NCI-H1092 treated with DMSO at 0.1 percent for 48 hours (cell line): ENCODE measurements at regions not wholly inside any gene's neighbourhood (a gene's known extent, or its start where the extent isn't known, plus 50 kb on each side); places are given as distances from the start of the nearest gene placed in this dataset.
"Not testable (repeated sequence)": the region's sequence is repeated elsewhere in the genome, so short reads cannot be mapped to it uniquely, and the experiment has no call there.

Source experiments
- DNase-seq: peaks from one replicate; lab custom pipeline; 2025; lab: John Stamatoyannopoulos, UW

DNA sequence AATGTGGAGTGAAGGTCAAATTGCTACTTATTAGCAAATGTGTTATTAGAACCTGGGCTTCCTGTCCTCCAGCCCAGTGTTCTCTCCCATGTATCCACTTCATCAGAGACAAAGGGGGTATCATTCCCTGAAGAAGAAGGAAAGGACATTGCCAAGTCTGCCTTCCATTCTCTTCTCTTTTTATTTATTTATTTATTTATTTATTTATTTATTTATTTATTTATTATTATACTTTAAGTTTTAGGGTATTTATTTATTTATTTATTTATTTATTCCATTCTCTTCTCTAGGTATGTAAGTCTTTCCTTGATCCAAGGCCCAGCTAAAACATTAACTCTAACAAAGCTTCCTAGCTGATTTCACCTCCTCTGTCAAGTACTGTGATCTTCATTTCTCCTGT, 277.8 kb upstream of the DNAJC19 start:
- DNase-seq: no peak

DNA sequence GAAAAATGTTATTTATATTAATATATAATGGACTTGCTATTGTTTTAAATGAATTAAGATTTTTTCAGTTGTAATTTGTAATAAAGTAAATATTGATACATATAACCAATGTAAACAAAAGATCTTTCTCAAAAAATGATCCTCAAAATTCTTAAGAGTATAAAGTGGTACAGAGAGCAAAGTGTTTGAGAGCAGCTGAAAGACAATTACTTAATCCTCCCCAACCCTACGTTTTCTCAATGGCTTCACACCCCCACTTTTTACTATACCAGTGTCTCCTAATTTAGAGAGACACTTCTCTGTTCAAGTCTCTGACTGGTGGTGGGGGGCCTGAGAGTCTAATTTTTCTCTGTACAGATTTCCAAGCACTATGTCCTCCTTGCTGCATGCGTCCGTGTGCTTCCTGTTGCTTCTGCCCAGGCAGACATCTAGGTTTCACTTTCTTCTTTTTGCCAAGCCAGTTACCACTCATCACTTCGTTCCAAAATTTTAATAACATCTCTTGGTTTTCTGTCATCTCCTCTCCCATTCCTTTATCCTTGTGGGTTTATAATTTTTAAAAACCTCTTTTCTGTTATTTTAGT, 276.3 kb upstream of the DNAJC19 start:
- DNase-seq: no peak

DNA sequence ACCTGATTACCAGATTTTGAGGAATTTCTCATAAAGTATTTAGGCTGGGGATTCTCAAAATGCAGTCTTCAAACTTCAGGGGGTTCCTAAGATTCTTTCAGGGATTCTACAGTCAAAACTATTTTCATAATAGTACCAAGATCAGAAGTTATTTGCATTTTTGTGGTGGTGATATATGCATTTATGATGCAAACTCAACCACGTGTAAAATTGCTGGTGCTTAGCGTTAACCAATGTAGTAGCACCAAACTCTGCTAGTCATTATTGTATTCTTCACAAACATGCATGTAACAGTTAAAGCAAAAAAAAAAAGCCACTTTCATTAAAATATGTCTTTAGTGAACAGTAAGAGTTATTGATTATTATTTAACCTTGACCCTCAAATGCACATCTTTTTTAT, 274.9 kb upstream of the DNAJC19 start:
- DNase-seq: no peak

DNA sequence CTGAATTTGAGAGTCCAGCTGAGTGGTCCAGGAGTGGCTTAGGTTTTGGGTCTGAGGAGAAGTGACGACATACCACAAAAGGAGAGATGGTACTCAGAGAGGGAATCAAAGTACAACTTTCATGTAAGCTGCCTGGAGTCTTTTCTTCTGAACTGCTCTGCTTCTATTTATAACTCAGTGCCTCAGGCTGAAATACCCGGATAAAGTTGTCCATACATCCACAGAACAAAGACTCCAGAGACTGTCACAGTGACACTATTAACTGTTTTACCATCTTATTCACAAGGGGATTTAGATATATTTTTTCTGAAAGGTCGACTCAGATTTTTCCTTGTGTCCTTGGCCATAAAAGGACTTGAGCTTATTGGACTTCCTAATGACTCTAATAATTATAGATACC, 264.3 kb upstream of the DNAJC19 start:
- no peak for DNase-seq

DNA sequence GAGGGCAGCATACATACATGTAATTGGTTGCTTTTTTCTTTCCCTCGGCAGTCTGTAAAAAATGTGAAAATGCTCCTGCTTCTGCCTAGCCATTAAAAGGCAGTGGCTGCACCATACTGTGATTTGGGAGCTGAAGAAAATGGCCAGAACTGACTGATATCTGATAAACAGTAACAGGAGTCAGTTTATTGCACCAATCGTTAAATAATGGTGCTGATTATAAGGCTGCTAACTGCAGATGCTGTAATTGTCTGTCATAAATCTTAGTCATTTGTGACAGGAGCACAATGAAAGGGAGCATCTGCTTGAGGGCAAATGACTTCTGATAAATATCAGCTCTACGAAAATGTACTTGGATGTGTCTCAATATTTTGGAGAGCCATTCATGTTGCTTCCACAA, 263.1 kb upstream of the DNAJC19 start:
- DNase-seq: peak; percentile 27

DNA sequence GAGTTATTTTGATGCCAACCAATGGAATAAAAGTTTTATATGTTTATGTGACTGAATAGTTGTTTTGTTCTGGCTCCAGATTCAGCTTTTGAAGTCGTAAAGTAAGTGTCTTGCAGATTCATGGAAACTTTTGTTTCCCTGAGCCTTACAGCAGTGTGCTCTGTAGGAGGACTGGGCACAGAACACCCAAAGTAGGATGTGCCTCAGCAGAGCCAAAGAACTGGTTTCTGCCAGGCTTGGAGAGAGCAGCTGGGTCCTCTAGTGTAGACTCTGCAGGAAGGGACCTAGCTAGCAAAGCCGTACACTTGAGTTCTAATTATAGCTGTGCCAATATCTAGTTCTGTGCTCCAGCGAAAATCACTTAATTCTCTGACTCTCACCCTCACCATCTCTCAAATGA, 261.2 kb upstream of the DNAJC19 start:
- DNase-seq: no peak

DNA sequence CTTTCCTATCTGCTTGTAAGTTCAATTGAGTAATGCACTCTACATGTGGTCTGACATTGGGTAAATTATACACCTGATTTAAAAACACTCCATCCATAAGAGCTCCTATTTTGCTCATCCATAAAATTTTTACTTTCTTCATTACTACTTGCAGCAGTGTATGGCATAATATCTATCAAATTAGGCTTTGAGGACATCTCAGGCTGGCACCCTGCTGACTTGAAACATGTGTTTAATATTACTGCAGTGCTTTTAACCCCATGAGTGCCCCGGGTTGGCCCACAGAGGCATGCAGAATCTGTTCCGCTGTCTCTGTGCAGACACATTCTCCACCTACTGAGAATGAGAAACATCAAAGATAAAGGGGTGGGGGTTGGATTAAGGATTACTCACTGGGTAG, 249.9 kb upstream of the DNAJC19 start:
- DNase-seq: no peak

DNA sequence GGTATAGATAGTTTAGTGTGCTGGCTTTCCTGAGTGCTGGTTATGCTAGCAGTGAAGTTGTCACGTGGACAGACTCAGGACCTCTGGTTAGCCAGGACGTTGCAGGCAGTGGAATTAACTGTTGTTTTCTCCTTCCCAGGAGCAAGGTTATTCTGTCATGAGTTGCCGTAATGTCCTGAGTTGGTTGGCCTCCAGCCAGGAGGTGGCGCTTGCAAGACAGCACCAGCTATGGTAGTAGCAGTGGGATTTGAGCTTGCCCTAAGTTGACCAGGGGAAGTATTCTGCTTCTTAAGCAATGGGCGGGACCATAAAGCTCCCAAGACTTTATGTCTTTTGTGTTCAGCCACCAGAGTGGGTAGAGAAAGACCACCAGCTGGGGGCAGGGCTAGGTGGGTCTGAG, 240.7 kb upstream of the DNAJC19 start:
- DNase-seq: no peak

DNA sequence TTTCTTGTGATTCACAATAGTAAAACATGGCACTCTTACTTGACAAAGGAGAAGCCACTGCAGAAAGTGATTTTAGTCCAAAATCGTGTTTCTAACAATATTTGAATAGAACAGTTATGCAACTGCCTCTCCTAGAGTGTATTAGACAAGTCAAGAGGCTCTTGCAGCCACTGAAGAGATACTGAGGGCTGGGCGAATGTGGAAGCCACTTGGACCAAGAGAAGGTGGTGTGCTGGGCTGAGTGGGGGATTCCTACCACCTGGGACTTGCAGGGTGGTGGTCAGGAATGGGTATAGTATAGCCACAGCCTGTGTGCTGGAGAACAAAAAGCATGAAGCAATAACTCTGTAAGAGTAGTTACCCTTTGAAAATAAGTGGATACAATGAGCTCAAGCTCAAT, 223.8 kb upstream of the DNAJC19 start:
- DNase-seq: no peak

DNA sequence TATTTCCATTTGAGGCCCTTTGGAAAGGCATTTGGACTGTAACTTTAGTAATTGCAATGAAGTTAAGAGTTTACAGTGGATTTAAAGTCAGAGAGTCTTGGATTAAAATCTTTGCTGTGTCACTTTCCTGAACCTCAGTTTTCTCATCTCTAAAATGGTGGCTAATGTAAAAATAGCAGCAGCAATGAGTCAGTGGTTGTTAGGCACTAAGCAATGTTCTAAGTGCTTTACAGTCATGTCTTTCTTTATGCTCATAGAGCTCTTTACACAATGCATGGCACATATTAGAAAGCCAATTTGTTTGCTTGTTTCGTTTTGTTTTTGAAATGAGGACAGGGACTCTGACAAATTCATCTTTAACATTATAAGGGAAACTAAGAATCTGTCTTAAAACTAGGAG, 222.7 kb upstream of the DNAJC19 start:
- no peak for DNase-seq

DNA sequence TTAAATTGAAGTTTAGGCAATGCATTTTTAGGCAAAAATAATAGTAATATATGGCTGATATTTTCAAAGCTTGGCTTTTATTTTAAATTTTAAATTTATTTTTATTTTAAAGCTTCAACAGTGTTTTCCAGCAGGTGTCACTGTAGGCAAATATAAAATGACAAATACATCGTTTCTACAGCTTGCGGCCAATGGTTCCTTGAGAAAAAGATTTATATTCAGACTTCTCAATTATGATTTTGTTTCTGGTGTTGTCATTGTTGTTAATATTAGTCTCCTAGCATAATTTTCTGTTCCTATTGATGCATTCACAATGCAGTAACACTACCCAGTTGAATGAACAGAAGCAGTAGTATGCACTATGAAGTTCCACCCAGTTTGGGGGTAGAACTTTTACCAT, 220.7 kb upstream of the DNAJC19 start:
- DNase-seq: peak; percentile 11

DNA sequence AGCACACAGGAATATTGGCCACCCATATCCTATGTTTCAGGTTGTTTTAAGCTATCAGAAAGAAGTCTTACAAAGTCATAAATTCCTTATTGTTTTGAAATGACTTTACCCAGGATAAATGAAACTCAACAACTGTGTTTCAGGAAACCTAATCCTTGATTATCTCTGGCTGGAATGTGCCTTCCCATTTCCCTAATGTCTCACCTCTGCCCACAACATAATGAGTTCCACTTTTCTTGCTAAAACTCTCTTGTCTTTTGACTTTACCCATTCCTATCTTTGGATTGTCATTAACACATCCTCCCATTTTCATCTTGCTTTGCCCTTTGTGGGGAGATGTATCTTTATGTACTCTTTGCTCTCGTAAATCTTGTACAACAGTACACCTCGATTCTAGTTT, 200.0 kb upstream of the DNAJC19 start:
- no peak for DNase-seq

DNA sequence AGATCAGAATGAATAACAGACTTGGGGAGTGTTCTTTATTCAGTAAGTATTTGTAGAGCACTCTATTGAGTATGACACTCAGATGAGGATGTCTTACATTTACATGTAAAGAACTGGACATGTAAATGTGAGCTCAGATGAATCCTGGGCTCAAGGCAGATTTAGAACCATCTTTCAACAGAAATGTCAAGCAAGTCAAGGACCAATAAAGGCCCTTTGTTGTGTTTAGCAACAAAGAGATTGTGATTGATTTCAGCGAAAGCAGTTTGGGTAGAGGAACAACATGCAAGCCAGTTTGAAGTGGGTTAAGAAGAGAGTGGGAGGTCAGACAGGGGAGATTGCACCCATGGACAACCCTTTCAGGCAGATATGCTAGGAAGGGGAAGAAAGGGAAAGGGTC, 194.2 kb upstream of the DNAJC19 start:
- no peak for DNase-seq

DNA sequence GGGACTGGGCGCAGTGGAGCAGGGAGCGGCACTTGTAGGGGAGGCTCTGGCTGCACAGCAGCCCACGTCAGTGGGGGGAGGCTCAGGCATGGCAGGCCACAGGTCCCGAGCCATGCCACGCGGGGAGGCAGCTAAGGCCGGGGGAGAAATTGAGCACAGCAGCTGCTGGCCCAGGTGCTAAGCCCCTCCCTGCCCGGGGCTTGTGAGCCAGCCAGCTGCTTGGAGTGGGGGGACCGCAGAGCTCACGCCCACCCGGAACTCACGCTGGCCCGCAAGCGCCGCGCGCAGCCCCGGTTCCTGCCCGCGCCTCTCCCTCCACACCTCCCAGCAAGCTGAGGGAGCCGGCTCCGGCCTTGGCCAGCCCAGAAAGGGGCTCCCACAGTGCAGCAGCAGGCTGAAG, 193.5 kb upstream of the DNAJC19 start:
- DNase-seq: not testable (repeated sequence)

DNA sequence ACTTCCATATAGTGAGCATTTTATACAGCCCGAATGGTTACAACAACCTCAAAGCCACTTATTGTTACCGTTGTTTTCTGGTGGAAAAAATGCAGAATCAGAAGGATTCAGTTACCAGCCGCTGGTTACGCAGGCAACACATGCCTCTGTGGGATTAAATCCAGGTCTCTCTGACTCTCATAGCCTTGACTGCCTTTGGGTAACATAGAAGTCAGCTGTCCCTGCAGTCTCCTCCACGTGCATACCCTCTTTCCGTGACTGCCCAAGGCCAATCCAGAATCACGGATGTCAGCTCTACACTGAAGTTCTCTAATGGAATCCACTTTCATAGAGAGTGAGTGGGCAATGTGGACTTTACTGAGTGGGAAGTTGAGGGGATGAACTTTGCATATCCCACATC, 189.5 kb upstream of the DNAJC19 start:
- no peak for DNase-seq

DNA sequence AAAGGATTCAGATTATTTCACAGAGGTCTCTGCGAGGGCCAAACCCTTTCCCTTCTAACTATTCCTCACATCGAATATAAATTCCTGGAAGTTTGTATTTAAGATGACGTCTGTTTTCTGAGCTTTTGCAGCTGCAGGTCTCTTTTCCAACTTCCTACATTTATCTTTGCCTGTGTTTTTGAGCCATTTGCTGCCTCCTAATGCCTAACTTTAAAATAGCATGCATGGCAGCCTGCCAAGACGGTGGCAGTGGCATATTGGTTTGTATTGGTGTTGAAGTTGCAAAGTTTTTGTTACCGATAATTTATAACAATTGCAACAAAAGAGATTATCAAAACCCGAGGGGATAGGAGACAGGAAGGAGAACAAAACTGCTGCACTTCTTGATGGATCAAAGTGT, 187.1 kb upstream of the DNAJC19 start:
- DNase-seq: peak; percentile 51

DNA sequence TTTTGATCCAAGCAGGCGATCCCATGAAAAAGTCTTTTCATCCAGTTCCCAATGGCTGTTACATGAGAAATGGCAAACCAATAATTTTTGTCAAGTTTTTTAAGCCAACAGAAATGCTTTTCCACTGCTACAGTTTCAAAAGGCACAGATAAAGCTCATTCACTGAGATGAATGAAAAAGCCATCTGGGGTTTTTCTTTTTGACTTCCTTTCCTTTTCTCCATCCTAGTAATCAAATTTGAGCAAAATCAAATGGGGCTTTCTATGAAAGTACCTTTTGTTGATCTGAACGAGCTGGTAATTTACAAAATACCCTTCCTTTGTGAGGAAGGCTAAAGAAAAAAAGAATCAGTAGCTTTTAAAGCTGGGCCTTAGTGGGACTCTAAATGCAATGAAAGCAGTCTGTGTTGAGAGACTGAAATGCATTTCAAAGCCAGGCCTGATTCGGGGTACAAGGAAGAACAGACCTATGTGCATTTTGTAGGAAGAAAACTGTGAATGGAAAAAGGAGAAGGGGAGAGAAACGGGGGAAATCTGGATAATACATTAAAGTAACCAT, 185.2 kb upstream of the DNAJC19 start:
- no peak for DNase-seq

DNA sequence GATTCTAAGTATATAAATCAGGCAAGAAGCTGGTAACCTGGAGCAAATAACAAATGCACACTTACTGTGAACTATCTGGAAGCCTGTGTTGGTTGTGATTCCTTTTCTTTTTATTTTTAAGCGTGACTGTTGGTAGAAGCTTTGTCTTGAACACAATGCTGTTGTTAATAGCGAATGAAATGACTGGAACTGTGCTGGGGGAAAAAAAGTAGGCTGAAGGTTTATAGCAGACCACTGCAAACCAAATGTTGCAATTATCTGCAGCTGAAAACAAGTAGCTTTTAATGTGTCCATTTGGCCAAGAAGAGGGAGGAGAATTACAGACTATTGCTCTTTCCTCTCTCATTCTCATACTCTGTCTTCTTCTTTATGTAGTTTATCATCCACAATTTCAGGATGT, 184.5 kb upstream of the DNAJC19 start:
- no peak for DNase-seq

DNA sequence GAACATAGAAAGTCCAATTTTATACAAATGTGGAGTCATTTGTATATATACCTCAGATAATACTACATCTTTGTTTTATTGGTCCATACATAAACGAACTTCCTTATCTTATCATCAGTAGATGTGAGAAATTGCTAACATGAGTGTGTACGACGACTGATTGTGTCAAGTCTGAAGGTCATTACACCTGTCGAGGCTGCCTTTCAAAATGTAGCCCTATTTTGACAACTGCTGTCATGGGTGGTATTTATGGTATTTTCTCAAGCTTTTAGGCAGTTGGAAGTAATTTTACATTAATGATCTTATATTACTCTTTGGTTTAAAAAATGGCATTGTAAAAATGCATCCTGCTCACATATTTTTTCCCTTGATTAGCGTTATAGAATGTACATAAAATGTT, 183.7 kb upstream of the DNAJC19 start:
- no peak for DNase-seq

DNA sequence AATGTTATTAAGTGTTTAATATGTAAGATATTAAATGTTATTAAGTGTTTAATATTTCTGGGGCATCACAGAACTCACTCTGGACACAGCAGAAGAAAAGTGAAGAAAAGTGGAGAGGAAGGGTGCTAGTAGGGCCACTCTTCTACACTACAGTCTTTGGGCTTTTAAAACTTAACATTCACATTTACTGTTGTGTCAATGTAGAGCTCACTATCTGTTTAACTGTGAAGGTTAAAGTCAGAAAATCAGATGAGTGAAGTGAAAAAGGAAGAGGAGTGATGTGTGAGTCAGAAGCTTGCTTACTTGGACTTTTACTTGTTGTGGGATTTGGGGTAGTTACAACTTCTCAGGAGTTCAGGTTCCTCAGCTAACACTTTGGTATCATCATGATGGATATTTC, 145.3 kb upstream of the DNAJC19 start:
- no peak for DNase-seq

DNA sequence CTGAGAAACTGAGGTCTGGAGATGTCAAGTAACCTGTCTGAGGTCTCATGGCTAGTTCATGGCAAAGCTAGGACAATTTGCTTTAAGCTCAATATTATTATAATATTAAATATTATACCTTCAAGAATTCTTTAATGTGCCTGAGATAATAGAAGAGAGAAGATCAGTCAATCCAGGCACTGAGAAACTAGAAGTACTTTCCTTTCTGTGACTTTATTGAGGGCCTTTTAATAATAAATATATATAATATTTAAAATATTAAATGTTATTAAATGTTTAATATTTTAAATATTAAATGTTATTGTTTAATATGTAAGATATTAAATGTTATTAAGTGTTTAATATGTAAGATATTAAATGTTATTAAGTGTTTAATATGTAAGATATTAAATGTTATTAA, 144.3 kb upstream of the DNAJC19 start:
- DNase-seq: no peak

DNA sequence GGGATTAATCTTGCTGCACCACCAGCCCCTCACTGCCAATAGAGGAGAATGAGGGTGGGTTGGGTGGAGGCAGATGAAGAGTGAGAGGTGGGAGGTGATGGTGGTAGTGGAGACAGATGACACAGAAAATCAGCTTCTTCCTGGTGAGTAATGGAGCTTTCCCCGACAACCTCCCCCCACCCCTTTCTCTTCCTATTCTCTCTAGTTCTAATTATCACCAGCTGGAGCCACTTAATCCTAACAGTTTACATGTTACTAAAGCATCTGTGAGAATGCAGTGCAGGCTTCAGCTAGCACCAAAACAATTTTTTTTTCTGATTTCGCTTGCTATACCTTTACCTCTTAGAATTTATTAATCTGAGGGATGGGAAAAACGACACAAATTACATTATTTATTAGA, 116.1 kb upstream of the DNAJC19 start:
- DNase-seq: no peak

DNA sequence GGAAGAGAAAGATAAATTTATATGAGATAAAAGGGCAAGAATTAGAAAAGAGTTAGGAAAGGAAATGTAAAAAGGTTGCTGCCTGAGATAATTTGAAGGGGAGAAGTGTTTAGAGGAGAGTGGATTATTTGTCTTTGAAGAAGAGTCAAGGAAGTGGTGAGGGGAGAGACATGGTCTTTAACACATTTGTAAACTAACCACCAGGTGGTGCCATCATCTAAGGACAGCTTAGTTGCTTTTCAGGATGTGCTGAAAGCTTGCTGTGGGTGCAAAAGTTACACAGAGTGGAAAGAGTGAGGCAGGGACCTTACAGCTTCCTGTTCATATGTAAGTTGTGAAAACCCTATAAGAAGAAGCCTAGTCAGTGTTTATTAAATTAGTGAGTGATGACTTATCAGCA, 114.1 kb upstream of the DNAJC19 start:
- no peak for DNase-seq

DNA sequence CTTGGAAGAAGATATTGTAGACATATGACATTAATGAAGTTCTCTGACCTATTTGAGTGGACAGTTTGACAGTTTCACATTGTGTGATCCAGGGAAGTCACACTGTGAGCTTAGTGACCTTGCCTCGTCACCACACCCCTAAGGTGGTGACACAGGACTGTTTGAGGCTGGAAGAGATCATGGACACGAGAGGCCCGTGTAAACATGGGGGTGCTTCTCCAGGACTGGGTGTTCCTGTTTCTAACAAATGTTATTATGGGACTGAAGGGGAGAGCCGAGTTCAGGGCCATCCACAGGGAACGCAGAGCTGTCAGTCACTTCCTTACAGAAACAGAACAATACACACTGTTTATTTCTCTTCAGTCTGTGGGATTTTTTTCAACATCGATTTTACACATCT, 96.5 kb upstream of the DNAJC19 start:
- DNase-seq: no peak

DNA sequence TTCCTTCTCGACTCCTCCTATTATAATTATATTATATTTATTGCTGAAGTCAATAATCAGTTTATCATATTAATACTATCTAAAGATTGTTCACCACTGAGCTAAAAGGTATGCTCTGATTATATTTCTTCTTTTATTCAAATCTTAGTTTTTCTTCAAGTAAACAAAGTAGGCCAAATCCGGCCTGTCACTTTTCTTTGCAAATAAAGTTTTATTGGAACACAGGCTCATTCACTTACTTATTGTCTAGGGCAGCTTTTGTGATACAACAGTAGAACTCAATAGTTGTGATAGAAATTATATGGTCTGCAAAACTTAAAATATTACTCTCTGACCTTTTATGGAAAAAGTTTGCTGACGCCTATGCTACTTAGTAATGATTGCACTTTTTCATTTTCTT, 92.4 kb upstream of the DNAJC19 start:
- no peak for DNase-seq
